ENCODE measurements at regions not wholly inside any gene's neighbourhood (a gene's known extent, or its start where the extent isn't known, plus 50 kb on each side); places are given as distances from the start of the nearest gene placed in this dataset.

GRCh38 chr11:26219183-26220117 lies 112.5 kb upstream of the ANO3 start:
- H4K20me1 ChIP-seq (ENCODE audit: insufficient read depth, low read length) = no peaks in the 10 kb centered on the region
- H3K27ac ChIP-seq (ENCODE audit: low read depth, low read length, poor library complexity, severe bottlenecking) = no peak overlapping the region
- no peaks in the 10 kb centered on the region for H3K9me2 ChIP-seq (ENCODE audit: insufficient read depth, low read length)
- POLR2A ChIA-PET = interaction anchor here (0.5 to 1.4 kb wide), 5 partner anchors 13 to 234 kb away, joined by 3 to 5 read pairs (median 3); no protein-coding TSS in a partner anchor
- H3K9me3 ChIP-seq (ENCODE audit: low read length) = no peaks in the 10 kb centered on the region
- intact Hi-C loops (cut with micrococcal nuclease; ENCODE audit: unreplicated experiment) = no loop called here
- no TSS peak for BruUV-seq (replicated peaks)
- no peak overlapping the region for H3K4me3 ChIP-seq (ENCODE audit: low read depth, low read length, poor library complexity, severe bottlenecking)
- H3K4me1 ChIP-seq (ENCODE audit: insufficient read depth, low read length, poor library complexity, severe bottlenecking) = no peaks in the 10 kb centered on the region
- TF ChIP-seq EZH2phosphoT487 (IDR thresholded peaks at IDR 0.05; ENCODE audit: borderline replicate concordance, low read depth, low read length) = no peak
- no peak overlapping the region for H3K4me2 ChIP-seq (ENCODE audit: low read length)
- no peaks in the 10 kb centered on the region for H3K79me2 ChIP-seq (ENCODE audit: insufficient read depth, low read depth, low read length)
- no peaks in the 10 kb centered on the region for H3K36me3 ChIP-seq (ENCODE audit: insufficient read depth, low read length)
- CTCF ChIA-PET (ENCODE audit: unreplicated experiment) = no interaction called here
- DNase-seq (ENCODE audit: low spot score) = no peak
- no peak overlapping the region for H2AFZ ChIP-seq (ENCODE audit: low read length)

DNA sequence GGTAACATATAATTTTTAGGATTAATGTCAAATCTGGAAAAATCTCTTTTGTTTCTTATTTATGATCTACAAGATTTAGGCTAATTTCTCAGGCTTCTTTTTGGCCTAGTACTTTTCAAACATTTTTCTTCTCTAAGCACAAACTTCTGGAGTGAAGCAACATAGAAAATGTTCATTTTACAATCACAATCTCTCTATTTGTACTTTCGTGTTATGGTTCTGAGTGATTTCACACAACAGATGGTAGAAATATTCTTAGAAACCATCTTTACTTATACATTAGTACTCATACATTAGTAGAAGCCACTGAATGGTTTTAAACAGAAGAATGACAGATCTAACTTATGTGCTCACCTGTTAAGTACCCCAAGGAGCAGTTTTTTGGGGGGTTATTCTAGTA lies 106.3 kb upstream of the ANO3 start:
- Histone ChIP-seq H3K27ac (ENCODE audit: low read depth, low read length, poor library complexity, severe bottlenecking) (no peak overlapping the region), H3K4me1 (ENCODE audit: insufficient read depth, low read length, poor library complexity, severe bottlenecking) (peaks cover 24% of the 10 kb centered on the region), H3K4me2 (ENCODE audit: low read length) (no peak overlapping the region), H3K4me3 (ENCODE audit: low read depth, low read length, poor library complexity, severe bottlenecking) (no peak overlapping the region), H3K9me3 (ENCODE audit: low read length) (no peaks in the 10 kb centered on the region), H2AFZ (ENCODE audit: low read length) (peak overlapping the region; percentile 52), H3K36me3 (ENCODE audit: insufficient read depth, low read length) (no peaks in the 10 kb centered on the region), H4K20me1 (ENCODE audit: insufficient read depth, low read length) (no peaks in the 10 kb centered on the region), H3K9me2 (ENCODE audit: insufficient read depth, low read length) (no peaks in the 10 kb centered on the region), H3K79me2 (ENCODE audit: insufficient read depth, low read depth, low read length) (no peaks in the 10 kb centered on the region)
- CTCF ChIA-PET (ENCODE audit: unreplicated experiment) = interaction anchor here (1.8 kb wide), 1 partner anchor 244 kb away, joined by 8 read pairs; no protein-coding TSS in a partner anchor
- no TSS peak for BruUV-seq (replicated peaks)
- POLR2A ChIA-PET = interaction anchor here (0.6 to 1.1 kb wide), 3 partner anchors 45 to 861 kb away, joined by 3 read pairs; no protein-coding TSS in a partner anchor
- TF ChIP-seq EZH2phosphoT487 (IDR thresholded peaks at IDR 0.05; ENCODE audit: borderline replicate concordance, low read depth, low read length) (no peak), CTCF (conservative IDR thresholded peaks at IDR 0.05; ENCODE audit: low read length) (no peak)
- intact Hi-C loops (cut with micrococcal nuclease; ENCODE audit: unreplicated experiment) = loop anchor here (2.0 kb wide), 2 partner anchors 51 to 91 kb away; no protein-coding TSS in a partner anchor
- DNase-seq (ENCODE audit: low spot score) = no peak

GRCh38 chr11:26227301-26227746 lies 104.6 kb upstream of the ANO3 start:
- ChIA-PET CTCF (ENCODE audit: unreplicated experiment) (interaction anchor here (1.5 kb wide), 1 partner anchor 245 kb away, joined by 10 read pairs; no protein-coding TSS in a partner anchor), POLR2A (interaction anchor here (0.6 to 2.5 kb wide), 9 partner anchors 11 to 854 kb away, joined by 3 to 10 read pairs (median 4); no protein-coding TSS in a partner anchor)
- Histone ChIP-seq H3K79me2 (ENCODE audit: insufficient read depth, low read depth, low read length) (no peaks in the 10 kb centered on the region), H3K4me1 (ENCODE audit: insufficient read depth, low read length, poor library complexity, severe bottlenecking) (peaks cover 24% of the 10 kb centered on the region), H3K9me3 (ENCODE audit: low read length) (no peaks in the 10 kb centered on the region), H3K4me3 (ENCODE audit: low read depth, low read length, poor library complexity, severe bottlenecking) (no peak overlapping the region), H3K4me2 (ENCODE audit: low read length) (peak overlapping the region; percentile 55), H3K36me3 (ENCODE audit: insufficient read depth, low read length) (no peaks in the 10 kb centered on the region), H3K9me2 (ENCODE audit: insufficient read depth, low read length) (no peaks in the 10 kb centered on the region), H4K20me1 (ENCODE audit: insufficient read depth, low read length) (no peaks in the 10 kb centered on the region), H2AFZ (ENCODE audit: low read length) (peak overlapping the region; percentile 100), H3K27ac (ENCODE audit: low read depth, low read length, poor library complexity, severe bottlenecking) (peak overlapping the region; percentile 38)
- TF ChIP-seq CTCF (conservative IDR thresholded peaks at IDR 0.05; ENCODE audit: low read length) (peak; percentile 93), EZH2phosphoT487 (IDR thresholded peaks at IDR 0.05; ENCODE audit: borderline replicate concordance, low read depth, low read length) (no peak)
- no TSS peak for BruUV-seq (replicated peaks)
- peak; percentile 82 for DNase-seq (ENCODE audit: low spot score)
- intact Hi-C loops (cut with micrococcal nuclease; ENCODE audit: unreplicated experiment) = loop anchor here (1.0 to 2.0 kb wide), 3 partner anchors 49 to 245 kb away; no protein-coding TSS in a partner anchor
